A549 (cell line): ENCODE measurements at regions not wholly inside any gene's neighbourhood (a gene's known extent, or its start where the extent isn't known, plus 50 kb on each side); places are given as distances from the start of the nearest gene placed in this dataset.

Experiments
- ATAC-seq, 2 experiments: fragments of 200-7000 bp in 1 of 2; fragments of >200 bp in 1 of 2; cut with Nextera tagmentation in 1 of 2; cut with Tn5 transposase in 1 of 2; 3 replicates each; pipeline versions ENCODE4 v1.8.0 to v1.9.1; 2018 to 2020; ENCODE audit warnings: mild to moderate bottlenecking in 1 of 2, moderate library complexity in 1 of 2
- CTCF ChIA-PET: fragments of 300-600 bp; sonication (Branson Sonifier 250); formaldehyde crosslinking; extraction: SDS; loops from one replicate; lab custom pipeline; 2021; ENCODE audit warnings: antibody characterized with exemption, inconsistent platforms; lab: Yijun Ruan, JAX
- POLR2A ChIA-PET: fragments of 350-600 bp; formaldehyde crosslinking; extraction: SDS; loops from one replicate; lab custom pipeline; 2021; ENCODE audit warnings: antibody characterized with exemption, inconsistent platforms; lab: Yijun Ruan, JAX
- DNase-seq, 2 experiments: peaks; one replicate each; pipeline versions ENCODE4 v3.0.0 to v3.0.0-alpha.2; 2011 to 2016; ENCODE audit warnings: low read depth in 1 of 2, low spot score in 1 of 2
- FAIRE-seq: peaks from 2 replicates; lab custom pipeline; 2011; peaks lifted over from hg19 to GRCh38; lab: Jason Lieb, UNC
- H3K27ac ChIP-seq, 2 experiments: fragments of >200 bp; sonication (Bioruptor Twin); formaldehyde crosslinking; 3 replicates each; pipeline ENCODE4 v1.5.1; 2016 to 2017
- H3K4me1 ChIP-seq: fragments of >200 bp; sonication (Bioruptor Twin); formaldehyde crosslinking; 3 replicates; pipeline ENCODE4 v1.6.1; 2016
- H3K4me2 ChIP-seq: fragments of >200 bp; sonication (Bioruptor Twin); formaldehyde crosslinking; 3 replicates; pipeline ENCODE4 v1.6.1; 2016
- H3K4me3 ChIP-seq: fragments of >200 bp; sonication (Bioruptor Twin); formaldehyde crosslinking; 3 replicates; pipeline ENCODE4 v1.5.1; 2016
- H3K9me3 ChIP-seq: fragments of >200 bp; sonication (Bioruptor Twin); formaldehyde crosslinking; 3 replicates; pipeline ENCODE4 v1.6.1; 2016
- CBX8 ChIP-seq: fragments of 200-600 bp; sonication (generic); IDR thresholded peaks from 2 replicates; pipeline ENCODE4 v1.6.1; 2016
- EHF ChIP-seq: fragments of 250-450 bp; sonication (Bioruptor Pico); IDR thresholded peaks from 2 replicates; pipeline ENCODE4 v1.5.0; 2020; ENCODE audit warnings: mild to moderate bottlenecking
- EHMT2 ChIP-seq: fragments of 200-600 bp; sonication (generic); IDR thresholded peaks from 2 replicates; pipeline ENCODE4 v1.6.1; 2016; ENCODE audit warnings: antibody characterized with exemption, low read depth, mild to moderate bottlenecking, moderate library complexity
- FOSB ChIP-seq: fragments of 250-450 bp; sonication (Bioruptor Pico); IDR thresholded peaks from 2 replicates; pipeline ENCODE4 v1.5.0; 2020; ENCODE audit warnings: mild to moderate bottlenecking, moderate library complexity
- HOXB13 ChIP-seq: fragments of 250-450 bp; sonication (Bioruptor Pico); IDR thresholded peaks from 2 replicates; pipeline ENCODE4 v1.5.0; 2020; ENCODE audit warnings: low read depth, mild to moderate bottlenecking, moderate library complexity
- HOXB5 ChIP-seq: fragments of 250-450 bp; sonication (Bioruptor Pico); IDR thresholded peaks from 2 replicates; pipeline ENCODE4 v1.5.0; 2020; ENCODE audit warnings: mild to moderate bottlenecking, moderate library complexity
- KDM1A ChIP-seq: fragments of 200-600 bp; sonication (generic); IDR thresholded peaks from 2 replicates; pipeline ENCODE4 v1.6.1; 2016; ENCODE audit warnings: low read depth, mild to moderate bottlenecking
- KDM5A ChIP-seq: fragments of 200-600 bp; sonication (generic); IDR thresholded peaks from 2 replicates; pipeline ENCODE4 v1.6.1; 2016; ENCODE audit warnings: antibody characterized with exemption, mild to moderate bottlenecking
- MAFK ChIP-seq: fragments of 450-650 bp; IDR thresholded peaks from 2 replicates; pipeline ENCODE4 v1.6.1; 2014; ENCODE audit not compliant: partially characterized antibody
- MYC ChIP-seq: IDR thresholded peaks from 2 replicates; pipeline ENCODE4 v1.6.1; 2012; ENCODE audit warnings: mild to moderate bottlenecking, inconsistent platforms, low read length, improper control_type of control experiment, borderline replicate concordance
- NFE2L2 ChIP-seq: fragments of 150-350 bp; conservative IDR thresholded peaks from 2 replicates; pipeline ENCODE4 v1.6.1; 2014; ENCODE audit warnings: low read length
- NR3C1 ChIP-seq: fragments of >200 bp; sonication (Bioruptor Twin); formaldehyde crosslinking; IDR thresholded peaks from 3 replicates; pipeline ENCODE4 v1.6.1; 2017
- SREBF2 ChIP-seq: fragments of 450-650 bp; IDR thresholded peaks from 2 replicates; pipeline ENCODE4 v1.6.1; 2014; ENCODE audit warnings: mild to moderate bottlenecking, moderate library complexity
- ZFP36 ChIP-seq: fragments of 450-650 bp; IDR thresholded peaks from 2 replicates; pipeline ENCODE4 v1.6.1; 2014; ENCODE audit warnings: borderline replicate concordance; ENCODE audit not compliant: partially characterized antibody
- WGBS: methylation state at CpG from one replicate; pipeline ENCODE4 v1.1.6; 2017; ENCODE audit errors: missing lambda C conversion rate; 5-methylcytosine and 5-hydroxymethylcytosine counted together
- TF ChIP-seq, protein P1 (sequence below): fragments of 450-650 bp; IDR thresholded peaks from 2 replicates; pipeline ENCODE4 v1.6.1; 2014; ENCODE audit warnings: antibody characterized with exemption
- TF ChIP-seq, protein P2 (sequence below): fragments of 200-600 bp; sonication (generic); IDR thresholded peaks from 2 replicates; pipeline ENCODE4 v1.6.1; 2016; ENCODE audit warnings: antibody characterized with exemption, mild to moderate bottlenecking, moderate library complexity
- TF ChIP-seq, protein P3 (sequence below): fragments of 250-450 bp; sonication (Bioruptor Pico); IDR thresholded peaks from 2 replicates; pipeline ENCODE4 v1.5.0; 2021; ENCODE audit warnings: mild to moderate bottlenecking, moderate library complexity, borderline replicate concordance
- TF ChIP-seq, protein P4 (sequence below): fragments of >200 bp; sonication (Bioruptor Twin); formaldehyde crosslinking; IDR thresholded peaks from 3 replicates; pipeline ENCODE4 v1.5.1; 2016
- TF ChIP-seq, protein P5 (sequence below): IDR thresholded peaks from 2 replicates; pipeline ENCODE4 v1.6.1; 2012
- TF ChIP-seq, protein P6 (sequence below): fragments of >200 bp; sonication (Bioruptor Twin); formaldehyde crosslinking; IDR thresholded peaks from 2 replicates; pipeline ENCODE4 v1.6.1; 2016
- TF ChIP-seq, protein P7 (sequence below): fragments of 250-450 bp; sonication (Bioruptor Pico); IDR thresholded peaks from 2 replicates; pipeline ENCODE4 v1.5.0; 2020; ENCODE audit warnings: low read depth, mild to moderate bottlenecking, moderate library complexity

DNA sequence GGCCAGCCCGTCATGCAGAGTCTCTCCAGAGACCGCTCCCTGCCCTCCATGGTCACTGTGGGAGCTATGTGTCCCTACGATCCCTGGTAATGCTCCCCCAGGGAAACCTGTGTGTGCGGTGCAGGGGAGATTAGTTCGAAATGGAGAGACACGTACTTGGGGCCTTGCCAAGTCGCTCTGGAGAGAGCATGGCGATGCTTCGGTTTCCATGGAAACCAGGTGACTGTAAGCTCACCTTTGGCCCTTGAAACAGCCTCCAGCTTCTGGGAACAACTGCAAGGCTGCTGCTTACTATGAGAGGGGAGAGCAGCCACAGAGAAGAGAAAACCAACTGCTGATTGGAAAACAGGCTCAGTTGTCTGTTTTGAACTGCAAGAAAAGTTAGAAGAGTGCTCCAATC, 879.7 kb upstream of the EEF2KMT start:
- DNase-seq: no peak
- Histone ChIP-seq H3K4me3 (no peak overlapping the region), H3K27ac (no peak overlapping the region), H3K4me2 (no peak overlapping the region), H3K4me1 (no peaks in the 10 kb centered on the region), H3K9me3 (no peaks in the 10 kb centered on the region)
- FAIRE-seq: no peak
- CTCF ChIA-PET: no interaction called here
- ATAC-seq: no peak
- TF ChIP-seq, protein P1, sequence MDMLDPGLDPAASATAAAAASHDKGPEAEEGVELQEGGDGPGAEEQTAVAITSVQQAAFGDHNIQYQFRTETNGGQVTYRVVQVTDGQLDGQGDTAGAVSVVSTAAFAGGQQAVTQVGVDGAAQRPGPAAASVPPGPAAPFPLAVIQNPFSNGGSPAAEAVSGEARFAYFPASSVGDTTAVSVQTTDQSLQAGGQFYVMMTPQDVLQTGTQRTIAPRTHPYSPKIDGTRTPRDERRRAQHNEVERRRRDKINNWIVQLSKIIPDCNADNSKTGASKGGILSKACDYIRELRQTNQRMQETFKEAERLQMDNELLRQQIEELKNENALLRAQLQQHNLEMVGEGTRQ: no peak
- TF ChIP-seq HOXB13 (CRISPR knock-in tag) (no peak), CBX8 (no peak), FOSB (CRISPR knock-in tag) (no peak), KDM1A (no peak)
- 2% methylated on average over 7 of the region's 9 CpGs for WGBS
- POLR2A ChIA-PET: no interaction called here

DNA sequence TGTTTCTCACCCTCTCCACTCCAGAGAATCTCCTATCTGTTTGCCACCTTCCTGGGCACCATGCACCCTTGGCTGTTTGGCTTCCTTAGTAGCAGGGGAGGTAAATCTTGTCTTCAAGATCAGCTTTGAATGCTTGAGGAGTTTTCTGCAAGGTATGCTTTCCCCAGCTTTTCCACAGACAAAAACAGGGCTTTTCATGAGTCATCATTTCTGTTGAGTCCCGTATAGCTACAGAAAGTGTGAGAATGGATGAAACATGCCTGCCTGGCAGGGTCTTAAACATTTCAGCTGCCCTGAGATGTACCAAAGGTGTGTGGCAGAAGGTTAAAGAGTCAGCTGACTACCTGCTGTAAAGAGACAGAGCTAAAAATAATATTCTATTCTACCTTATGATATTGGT, 875.2 kb upstream of the EEF2KMT start:
- ChIA-PET CTCF (no interaction called here), POLR2A (no interaction called here)
- 0% methylated on average over 1 of the region's 1 CpG for WGBS
- Histone ChIP-seq H3K4me3 (no peak overlapping the region), H3K27ac (no peak overlapping the region), H3K9me3 (0 out of 3 replicates have a peak, but pooled peaks cover 3% of the 10 kb centered on the region), H3K4me1 (no peaks in the 10 kb centered on the region), H3K4me2 (no peak overlapping the region)
- DNase-seq: no peak
- peak; percentile 53 for TF ChIP-seq MAFK
- TF ChIP-seq, protein P2, sequence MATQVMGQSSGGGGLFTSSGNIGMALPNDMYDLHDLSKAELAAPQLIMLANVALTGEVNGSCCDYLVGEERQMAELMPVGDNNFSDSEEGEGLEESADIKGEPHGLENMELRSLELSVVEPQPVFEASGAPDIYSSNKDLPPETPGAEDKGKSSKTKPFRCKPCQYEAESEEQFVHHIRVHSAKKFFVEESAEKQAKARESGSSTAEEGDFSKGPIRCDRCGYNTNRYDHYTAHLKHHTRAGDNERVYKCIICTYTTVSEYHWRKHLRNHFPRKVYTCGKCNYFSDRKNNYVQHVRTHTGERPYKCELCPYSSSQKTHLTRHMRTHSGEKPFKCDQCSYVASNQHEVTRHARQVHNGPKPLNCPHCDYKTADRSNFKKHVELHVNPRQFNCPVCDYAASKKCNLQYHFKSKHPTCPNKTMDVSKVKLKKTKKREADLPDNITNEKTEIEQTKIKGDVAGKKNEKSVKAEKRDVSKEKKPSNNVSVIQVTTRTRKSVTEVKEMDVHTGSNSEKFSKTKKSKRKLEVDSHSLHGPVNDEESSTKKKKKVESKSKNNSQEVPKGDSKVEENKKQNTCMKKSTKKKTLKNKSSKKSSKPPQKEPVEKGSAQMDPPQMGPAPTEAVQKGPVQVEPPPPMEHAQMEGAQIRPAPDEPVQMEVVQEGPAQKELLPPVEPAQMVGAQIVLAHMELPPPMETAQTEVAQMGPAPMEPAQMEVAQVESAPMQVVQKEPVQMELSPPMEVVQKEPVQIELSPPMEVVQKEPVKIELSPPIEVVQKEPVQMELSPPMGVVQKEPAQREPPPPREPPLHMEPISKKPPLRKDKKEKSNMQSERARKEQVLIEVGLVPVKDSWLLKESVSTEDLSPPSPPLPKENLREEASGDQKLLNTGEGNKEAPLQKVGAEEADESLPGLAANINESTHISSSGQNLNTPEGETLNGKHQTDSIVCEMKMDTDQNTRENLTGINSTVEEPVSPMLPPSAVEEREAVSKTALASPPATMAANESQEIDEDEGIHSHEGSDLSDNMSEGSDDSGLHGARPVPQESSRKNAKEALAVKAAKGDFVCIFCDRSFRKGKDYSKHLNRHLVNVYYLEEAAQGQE: no peak
- ATAC-seq: no peak
- no peak for FAIRE-seq

DNA sequence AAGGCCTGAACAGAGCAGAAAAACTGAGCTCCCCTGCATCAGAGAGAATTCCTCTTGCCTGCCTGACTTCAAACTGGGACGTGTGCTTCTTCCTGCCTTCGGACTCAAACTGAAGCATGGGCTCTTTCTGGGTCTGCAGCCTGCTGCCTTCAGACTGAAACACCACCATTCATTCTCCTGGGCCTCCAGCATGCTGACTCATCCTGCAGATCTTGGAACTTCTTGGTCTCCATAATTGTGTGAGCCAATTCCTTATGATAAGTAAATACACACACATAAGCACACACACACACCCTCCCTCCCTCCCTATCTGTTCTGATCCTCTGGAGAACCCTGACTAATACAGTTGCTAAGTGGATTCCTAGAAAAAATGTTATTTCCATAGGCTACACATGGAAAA, 874.3 kb upstream of the EEF2KMT start:
- CTCF ChIA-PET: no interaction called here

DNA sequence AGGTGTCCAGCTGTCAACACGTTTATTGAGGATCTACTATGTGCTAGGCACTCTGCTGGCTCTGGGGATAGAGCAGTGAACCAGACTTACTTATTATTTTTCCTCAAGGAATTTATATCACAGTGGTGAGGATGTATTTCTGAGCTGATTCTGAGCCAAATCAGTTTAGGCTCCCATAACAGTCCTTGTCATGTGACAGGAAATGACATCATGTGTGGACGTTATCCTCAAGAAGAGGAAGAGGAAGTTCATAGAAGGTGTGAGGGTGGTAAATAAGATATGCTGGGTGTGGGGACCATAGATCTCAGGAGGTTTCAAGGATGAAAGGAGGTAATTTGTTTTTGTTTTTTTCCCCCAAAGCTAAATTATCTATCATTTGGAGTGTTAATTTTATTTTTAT, 873.5 kb upstream of the EEF2KMT start:
- no peak for FAIRE-seq
- POLR2A ChIA-PET: no interaction called here
- TF ChIP-seq, protein P3, sequence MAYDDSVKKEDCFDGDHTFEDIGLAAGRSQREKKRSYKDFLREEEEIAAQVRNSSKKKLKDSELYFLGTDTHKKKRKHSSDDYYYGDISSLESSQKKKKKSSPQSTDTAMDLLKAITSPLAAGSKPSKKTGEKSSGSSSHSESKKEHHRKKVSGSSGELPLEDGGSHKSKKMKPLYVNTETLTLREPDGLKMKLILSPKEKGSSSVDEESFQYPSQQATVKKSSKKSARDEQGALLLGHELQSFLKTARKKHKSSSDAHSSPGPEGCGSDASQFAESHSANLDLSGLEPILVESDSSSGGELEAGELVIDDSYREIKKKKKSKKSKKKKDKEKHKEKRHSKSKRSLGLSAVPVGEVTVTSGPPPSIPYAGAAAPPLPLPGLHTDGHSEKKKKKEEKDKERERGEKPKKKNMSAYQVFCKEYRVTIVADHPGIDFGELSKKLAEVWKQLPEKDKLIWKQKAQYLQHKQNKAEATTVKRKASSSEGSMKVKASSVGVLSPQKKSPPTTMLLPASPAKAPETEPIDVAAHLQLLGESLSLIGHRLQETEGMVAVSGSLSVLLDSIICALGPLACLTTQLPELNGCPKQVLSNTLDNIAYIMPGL: no peak
- no peak for TF ChIP-seq EHF
- no peak for TF ChIP-seq HOXB5 (CRISPR knock-in tag)
- no peak for TF ChIP-seq NFE2L2
- TF ChIP-seq KDM5A: no peak
- TF ChIP-seq SREBF2: no peak
- TF ChIP-seq, protein P4, sequence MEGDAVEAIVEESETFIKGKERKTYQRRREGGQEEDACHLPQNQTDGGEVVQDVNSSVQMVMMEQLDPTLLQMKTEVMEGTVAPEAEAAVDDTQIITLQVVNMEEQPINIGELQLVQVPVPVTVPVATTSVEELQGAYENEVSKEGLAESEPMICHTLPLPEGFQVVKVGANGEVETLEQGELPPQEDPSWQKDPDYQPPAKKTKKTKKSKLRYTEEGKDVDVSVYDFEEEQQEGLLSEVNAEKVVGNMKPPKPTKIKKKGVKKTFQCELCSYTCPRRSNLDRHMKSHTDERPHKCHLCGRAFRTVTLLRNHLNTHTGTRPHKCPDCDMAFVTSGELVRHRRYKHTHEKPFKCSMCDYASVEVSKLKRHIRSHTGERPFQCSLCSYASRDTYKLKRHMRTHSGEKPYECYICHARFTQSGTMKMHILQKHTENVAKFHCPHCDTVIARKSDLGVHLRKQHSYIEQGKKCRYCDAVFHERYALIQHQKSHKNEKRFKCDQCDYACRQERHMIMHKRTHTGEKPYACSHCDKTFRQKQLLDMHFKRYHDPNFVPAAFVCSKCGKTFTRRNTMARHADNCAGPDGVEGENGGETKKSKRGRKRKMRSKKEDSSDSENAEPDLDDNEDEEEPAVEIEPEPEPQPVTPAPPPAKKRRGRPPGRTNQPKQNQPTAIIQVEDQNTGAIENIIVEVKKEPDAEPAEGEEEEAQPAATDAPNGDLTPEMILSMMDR: no peak
- TF ChIP-seq, protein P5, sequence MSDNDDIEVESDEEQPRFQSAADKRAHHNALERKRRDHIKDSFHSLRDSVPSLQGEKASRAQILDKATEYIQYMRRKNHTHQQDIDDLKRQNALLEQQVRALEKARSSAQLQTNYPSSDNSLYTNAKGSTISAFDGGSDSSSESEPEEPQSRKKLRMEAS: no peak
- TF ChIP-seq NR3C1: no peak
- TF ChIP-seq, protein P6, sequence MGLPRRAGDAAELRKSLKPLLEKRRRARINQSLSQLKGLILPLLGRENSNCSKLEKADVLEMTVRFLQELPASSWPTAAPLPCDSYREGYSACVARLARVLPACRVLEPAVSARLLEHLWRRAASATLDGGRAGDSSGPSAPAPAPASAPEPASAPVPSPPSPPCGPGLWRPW: no peak
- TF ChIP-seq, protein P7, sequence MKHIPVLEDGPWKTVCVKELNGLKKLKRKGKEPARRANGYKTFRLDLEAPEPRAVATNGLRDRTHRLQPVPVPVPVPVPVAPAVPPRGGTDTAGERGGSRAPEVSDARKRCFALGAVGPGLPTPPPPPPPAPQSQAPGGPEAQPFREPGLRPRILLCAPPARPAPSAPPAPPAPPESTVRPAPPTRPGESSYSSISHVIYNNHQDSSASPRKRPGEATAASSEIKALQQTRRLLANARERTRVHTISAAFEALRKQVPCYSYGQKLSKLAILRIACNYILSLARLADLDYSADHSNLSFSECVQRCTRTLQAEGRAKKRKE: no peak

More for the DNA sequence above, 874.3 kb upstream of the EEF2KMT start:
- H3K4me3 ChIP-seq: no peak overlapping the region
- WGBS: 6% methylated on average over 2 of the region's 2 CpGs
- ATAC-seq (no peak), DNase-seq (no peak), FAIRE-seq (no peak)
- POLR2A ChIA-PET: no interaction called here
- H3K27ac ChIP-seq: no peak overlapping the region
- H3K4me2 ChIP-seq: no peak overlapping the region
- TF ChIP-seq, protein P1: no peak
- TF ChIP-seq ZFP36 (no peak), EHMT2 (no peak), FOSB (CRISPR knock-in tag) (no peak), MYC (no peak)
- 0 out of 3 replicates have a peak, but pooled peaks cover 3% of the 10 kb centered on the region for H3K9me3 ChIP-seq
- H3K4me1 ChIP-seq: no peaks in the 10 kb centered on the region

More for the DNA sequence above, 873.5 kb upstream of the EEF2KMT start:
- Histone ChIP-seq H3K4me2 (no peak overlapping the region), H3K27ac (no peak overlapping the region), H3K9me3 (0 out of 3 replicates have a peak, but pooled peaks cover 3% of the 10 kb centered on the region), H3K4me3 (no peak overlapping the region), H3K4me1 (no peaks in the 10 kb centered on the region)
- 0% methylated on average over 2 of the region's 2 CpGs for WGBS
- CTCF ChIA-PET: no interaction called here
- DNase-seq: no peak
- no peak for ATAC-seq
